HG03045 (cell line): ENCODE measurements at regions not wholly inside any gene's neighbourhood (a gene's known extent, or its start where the extent isn't known, plus 50 kb on each side); places are given as distances from the start of the nearest gene placed in this dataset.

Source experiments
- ATAC-seq: cut with Tn5 transposase; IDR thresholded peaks from one replicate; pipeline ENCODE4 v1.9.1; 2021; ENCODE audit warnings: mild to moderate bottlenecking, moderate library complexity; ENCODE audit not compliant: unreplicated experiment

DNA sequence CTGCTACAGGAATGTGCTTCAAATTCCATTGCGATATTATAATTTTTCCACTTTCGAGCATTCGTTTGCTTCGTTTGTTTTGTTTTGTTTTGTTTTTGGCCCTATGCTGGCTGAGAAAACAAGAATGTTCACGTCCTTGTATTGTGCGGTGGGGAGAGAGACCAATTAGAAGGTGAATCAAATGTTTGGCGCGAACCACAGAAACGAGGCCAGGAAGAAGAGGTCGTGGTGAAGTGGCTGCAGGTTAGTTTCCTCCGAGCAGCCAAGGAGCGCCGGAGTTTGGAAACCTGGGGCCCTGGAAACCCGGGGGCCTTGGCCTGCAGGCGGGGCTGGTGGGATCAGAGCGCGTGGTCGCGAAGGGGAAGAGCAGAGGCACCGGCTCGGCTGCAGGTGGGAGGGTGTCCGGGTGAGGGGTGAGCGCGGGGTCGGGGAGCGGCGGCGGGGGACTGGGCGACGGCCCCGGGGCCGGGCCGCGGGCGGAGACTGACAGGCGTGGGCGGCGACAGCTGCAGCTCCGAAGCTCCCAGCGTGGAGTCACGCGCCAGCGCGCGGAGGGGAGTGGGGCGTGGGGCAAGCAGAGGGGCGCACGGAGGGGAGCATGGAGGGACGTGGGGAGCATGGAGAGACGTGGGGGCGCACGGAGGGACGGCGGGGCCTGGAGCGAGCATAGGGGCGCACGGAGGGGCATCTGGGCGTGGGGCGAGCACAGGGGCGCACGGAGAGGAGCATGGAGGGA is 141.5 kb upstream of the PDE10A start:
- ATAC-seq = no peak

DNA sequence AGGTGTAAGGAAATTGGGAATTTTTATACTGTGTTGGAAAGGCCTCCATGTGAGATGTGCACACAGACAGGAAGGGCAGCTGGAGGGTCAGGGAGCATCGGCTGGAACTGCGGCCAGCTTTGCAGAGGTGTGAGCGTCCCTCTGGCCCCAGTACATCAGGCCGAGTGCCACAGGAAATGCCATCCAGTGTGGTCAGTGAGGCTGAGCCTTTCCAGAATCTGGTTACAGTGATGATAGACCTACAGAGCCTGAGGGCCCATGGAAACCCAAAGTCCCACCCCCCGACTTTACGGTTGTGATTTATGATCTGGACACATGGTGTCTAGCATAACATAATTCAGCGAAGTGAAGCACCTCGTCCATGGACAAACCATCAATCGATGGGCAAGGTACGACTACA is 137.3 kb upstream of the PDE10A start:
- no peak for ATAC-seq

DNA sequence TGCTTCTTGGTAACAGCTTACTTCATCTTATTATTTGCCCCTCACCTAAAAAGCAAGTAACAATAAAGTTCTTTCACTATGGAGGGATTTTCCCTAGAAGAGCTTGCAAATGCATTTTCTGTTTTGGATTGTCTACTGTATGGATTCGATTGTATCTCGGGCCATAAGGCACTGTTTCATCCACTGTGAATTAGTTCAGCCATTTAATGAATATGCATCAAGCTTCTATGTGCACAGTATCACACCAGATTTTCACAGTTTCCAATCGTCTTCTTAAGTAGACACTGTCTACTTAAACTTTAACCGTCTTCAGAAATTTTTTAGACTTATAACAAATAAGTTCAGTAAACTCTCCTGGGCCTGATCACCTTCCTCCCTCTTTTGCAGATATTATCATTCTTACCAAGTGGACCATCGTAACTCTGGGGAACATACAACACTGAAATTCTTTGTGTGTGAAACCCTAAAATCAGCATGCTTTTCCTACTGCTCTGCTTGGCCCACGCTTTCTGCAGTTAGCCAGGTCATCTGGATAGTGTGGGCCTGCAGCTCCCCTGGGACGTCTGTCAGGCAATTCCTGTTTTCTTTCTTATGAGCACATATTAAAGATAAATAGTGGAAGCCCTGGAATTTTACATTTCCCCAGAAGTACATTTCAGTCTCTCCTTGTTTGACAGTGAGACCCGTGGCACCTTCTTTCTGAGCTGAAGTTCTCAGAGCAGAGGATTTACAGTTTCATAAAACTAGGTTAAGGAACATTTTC is 136.5 kb upstream of the PDE10A start:
- ATAC-seq = no peak

DNA sequence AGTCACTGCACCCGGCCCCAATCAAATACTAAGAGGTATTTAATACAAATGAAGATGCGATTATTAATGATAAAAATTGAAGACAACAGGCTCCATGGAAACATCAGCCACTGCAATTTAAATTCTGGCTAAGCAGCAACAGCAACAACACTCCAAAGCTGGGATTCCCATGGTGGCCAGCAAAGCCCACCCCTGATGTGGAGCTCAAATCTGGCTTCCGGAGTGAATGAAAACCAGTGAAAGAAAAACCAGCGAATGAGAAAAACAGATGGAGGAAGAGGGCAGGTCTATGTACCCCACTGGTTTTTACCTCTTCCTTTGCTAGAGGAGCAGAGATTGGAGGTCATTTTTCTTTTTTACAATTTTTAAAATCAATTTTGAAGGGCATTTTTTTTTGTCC is 135.9 kb upstream of the PDE10A start:
- ATAC-seq = no peak

DNA sequence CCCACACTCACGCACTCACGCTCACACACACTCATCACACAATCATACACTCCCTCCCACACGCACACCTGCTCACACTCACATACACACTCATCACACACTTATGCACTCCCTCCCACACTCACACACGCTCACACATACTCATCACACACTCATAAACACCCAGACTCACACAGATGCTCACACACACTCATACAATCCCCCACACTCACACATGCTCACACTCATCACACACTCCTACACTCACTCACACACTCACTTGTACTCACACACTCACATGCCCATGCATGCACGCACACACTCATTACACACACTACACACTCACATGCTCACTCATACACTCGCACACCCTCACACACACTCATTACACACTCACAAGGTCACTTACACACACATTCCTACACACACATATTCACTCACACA is 131.1 kb upstream of the PDE10A start:
- ATAC-seq = no peak

DNA sequence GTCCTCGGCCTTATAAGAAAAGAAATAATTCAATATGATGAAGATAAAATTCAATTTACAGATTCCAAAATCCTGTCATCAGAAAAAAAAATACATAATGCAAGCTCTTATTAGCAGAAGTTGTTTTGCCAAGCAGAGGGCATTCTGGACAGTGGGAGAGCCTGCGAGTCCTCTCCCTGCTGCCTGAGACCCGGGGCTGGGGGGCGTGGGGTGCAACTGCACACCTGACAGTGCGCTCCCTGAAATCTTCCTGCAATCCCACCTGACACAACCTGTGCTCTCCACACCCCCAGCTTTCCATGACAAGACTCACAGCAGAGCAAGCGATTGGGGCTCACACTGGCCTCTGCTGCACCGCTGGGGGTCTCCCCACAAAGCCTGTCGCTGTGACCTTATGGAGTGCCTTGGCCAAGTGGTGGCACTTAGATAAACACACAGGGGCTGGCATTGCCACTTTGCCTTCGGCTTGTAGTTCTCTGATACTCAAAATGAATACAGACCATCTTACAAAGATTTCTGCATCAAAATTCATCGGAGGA is 130.3 kb upstream of the PDE10A start:
- ATAC-seq = no peak

DNA sequence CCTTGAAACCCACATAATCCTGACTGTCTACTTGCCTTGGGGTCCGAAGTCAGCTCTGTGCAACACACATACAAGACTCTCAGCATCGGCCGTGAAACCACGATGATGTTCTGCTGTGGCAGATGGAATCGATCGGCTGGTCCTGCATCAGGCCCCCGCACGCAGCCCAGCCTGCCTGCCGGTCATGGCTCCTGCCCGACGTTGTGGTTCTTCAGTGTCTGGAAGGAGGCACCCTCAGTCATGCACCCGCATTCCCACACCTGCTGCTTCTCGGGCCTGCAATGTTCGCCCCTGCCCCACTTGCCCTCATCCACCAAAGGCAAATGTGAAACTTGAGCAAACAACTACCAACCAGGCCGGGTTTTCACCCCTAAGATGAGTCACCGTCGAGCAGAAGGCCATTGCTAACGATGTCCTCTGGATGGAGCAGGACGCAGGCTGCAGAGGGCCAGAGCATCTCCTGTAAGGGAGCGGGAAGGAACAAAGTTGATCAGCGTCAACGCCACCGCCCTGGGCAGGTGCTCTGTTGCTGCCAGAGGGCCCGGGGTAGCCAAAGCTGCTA is 128.9 kb upstream of the PDE10A start:
- ATAC-seq = no peak

DNA sequence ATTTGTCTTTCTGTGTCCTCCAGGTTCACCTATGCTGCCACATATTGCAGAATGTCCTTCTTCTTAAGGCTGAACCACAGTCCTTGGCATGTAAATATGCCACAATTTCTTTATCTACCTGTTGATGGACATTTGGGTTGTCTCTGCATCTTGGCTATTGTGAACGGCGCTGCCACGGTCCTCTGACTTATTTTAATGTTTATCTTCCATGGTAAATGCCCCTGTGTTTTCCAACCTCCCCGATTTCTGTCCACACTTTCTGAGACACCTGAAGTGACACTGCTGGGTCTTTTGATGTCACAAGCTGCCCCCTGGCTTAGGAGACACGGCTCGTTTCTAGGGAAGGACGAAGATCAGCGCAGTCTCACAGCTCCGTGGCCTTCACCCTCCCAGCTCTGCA is 128.3 kb upstream of the PDE10A start:
- ATAC-seq = no peak

DNA sequence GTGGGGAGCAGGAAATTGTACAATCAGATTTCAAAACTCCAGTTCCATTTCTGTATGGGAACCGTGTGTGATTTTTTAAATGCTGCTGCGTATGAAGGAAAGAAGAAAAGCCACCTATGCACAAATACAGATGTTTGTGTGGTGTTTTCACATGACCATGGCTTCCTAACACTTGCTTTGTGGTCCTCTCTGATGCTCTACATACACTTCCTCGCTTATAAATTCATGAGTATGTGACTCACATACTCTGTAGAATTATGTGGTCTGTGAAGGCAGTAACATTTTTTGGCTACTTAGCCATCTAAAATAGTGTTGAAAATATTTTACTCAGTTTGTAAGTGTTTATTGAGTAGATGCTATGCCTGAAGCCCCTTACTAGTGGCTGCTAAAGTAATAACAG is 119.8 kb upstream of the PDE10A start:
- no peak for ATAC-seq

DNA sequence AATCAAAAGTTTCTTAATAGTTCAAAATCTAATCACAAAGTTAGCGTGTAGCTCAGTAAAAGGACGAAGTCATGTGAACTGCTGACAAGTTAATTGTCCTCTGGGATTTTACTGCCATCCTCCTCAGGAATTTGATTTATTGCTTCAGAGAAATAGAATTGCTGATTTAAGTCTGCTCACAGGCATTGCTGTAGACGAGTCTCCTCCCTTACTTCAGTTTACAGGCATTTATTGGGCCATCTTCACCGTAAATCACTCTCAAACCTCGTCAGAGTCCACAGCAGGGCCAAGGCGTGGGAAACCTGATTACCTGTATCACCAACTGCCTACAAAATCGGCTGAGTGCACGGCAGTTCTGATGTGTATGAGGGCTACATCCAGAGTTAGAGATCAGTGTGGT is 119.1 kb upstream of the PDE10A start:
- no peak for ATAC-seq

DNA sequence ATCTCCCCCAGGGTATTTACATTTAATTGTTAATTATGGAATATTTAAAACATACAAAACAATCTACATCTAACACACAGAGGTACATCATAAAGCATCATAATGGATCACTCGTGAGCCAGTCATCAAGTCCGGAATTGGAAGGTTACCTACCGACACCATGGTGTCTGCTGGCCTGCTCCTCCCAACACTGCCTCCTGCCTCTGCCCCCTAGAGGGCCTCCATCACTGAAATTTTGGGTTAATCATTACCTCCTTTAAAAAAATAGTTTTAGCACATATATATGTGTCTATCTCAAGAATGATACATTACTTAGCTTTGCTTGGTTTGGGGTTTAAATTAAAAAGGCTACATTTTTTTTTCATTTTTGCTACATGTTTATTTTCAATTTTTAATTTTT is 114.6 kb upstream of the PDE10A start:
- no peak for ATAC-seq

DNA sequence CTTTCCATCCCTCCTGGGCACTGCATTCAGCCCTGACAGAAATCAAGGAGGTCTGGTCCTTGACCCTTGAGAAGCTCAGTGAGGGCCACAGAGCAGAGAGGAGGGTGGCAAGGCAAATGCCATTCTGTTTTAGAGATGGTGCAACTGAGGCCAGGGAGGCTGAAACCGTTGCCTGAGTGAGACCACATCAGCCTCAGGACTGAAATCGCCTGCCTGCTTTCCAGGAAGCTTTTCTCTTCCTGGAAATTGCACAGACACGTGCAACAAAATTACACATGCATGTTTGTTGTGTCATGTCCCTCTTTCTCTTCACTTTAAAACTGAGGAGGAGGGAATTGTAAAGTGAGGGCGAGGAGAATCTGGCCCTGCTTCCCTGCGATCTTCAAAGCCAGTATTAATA is 113.7 kb upstream of the PDE10A start:
- no peak for ATAC-seq

DNA sequence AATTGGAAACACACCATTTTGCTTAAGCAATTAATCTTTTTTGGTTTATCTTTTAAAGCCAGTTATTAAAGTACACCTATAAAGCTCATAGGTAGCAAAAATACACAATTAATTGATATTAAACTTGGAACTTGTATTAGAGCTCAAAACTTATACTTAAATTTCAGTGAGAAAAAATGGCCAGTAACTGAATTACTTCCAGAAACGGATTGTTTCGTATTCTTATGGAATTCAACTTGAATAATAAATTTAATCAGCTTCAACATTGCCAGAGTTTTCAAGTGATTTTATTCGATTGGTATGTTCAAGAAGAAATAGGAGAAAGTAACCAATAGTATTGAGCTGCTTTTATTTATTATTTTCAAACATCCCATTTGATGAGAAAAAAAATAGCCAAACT is 112.7 kb upstream of the PDE10A start:
- ATAC-seq = no peak

DNA sequence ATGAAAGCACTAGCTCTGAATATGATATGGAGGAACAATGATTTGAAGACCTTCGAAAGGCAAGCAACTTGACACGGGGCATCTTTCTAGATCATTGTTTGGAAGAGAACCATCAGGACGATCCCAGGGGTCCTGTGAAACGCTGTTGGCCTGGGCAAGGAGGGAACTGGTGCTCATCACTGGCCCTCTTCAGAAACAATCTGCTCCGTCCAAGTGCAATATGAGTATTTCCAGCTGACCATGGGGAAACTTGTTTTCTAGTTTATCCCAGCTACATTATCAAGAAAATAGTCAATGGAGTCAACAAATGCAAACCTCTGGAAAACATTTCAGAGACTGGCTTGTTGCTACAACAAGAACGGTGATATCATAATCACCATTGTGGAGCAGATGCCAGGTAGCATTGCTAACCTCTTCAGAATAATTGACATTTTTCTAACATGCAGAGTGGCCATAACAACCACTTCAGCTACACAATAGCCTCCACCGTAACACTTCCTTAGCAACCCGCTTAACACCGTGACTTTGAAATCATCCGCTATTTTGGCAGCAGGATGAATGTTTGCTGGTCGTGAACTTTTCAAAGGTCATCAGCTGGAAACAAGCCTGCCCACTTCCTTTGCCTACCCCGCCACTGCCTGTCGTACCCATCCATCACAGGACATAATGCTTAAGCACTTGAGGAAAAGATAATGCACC is 112.0 kb upstream of the PDE10A start:
- no peak for ATAC-seq

DNA sequence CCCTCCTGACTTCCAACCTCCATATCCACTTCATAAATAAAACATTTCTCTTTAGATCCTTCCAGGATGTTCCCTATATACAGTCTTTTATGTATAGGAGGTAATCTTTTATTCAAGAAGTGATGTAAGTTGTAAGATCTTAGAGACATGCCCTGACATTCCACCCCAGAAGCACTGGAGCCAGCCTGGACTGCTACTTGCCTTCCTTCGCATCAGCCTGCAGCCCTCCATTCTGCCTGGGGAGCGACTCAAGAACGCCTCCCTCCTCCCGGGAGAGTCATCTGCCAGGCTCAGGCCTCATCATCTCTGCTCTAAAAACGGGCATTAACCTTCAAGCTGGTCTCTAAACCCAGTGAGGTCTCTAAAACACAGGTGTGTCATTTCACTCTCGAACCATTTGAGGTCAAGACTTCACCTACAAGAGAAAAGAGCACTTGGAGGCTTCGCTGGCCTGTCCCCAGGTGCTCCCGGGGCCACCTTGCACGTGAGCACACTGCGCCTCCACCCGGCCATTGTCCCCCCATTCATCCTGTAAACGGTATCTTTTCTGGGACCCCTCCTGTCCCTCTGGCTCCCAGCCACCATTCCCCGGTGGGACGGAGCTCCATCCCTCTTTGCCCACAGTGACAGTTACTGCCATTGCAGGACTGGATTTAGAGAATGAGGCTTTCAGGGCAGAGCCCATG is 107.5 kb upstream of the PDE10A start:
- ATAC-seq = no peak

DNA sequence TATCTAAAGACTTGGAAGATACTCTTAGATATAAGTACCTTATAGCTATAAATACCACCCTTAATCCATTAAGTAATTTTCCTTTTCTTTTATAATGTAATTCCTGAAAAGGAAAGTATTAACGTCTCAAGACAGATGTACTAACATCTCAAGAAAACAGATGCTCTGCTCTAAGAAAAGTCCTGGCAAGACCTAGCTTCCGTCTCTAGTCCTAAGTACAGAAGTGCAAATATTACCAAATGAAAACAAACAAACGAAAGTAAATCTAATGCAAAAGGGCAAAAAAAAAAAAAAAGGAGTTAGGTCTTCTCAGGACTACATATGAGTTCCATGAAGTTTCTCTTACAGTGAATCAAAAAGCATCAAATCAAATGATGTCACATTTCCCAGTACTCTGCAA is 106.8 kb upstream of the PDE10A start:
- ATAC-seq = no peak

DNA sequence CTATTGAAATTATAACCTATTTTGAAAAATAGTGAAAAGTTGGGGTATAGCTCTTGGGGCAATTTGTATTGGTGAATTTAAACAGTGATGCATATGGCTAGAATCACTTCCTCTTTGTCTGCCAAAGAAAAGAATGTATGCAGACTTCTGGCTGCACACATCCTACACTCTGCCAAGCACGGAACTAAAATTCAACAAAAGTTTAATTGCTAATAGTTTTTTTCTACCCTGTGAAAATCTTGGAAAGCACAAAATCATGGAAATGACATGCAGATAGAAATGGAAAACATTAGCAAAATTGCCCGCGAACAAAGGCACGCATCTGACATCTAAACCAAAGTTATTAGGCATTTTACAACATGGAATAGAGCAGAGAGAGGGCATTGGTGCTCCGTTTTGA is 106.4 kb upstream of the PDE10A start:
- no peak for ATAC-seq

DNA sequence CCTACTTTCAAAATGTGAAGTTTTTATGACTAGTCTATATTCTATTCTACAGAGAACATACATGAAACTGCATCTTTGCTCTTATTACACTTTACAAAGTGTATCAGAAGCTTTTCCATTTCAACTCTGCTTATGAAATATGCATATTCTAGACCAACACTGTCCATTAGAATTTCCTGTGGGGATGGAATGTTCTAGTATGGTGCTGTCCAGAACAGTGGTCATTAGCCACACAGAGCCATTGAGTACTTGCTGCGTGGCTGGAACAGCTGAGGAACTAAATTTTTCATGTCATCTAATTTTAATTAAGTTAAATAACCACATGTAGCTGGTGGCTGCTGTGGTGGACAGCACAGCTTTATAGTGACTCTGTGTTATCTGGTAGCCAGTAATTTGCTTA is 105.9 kb upstream of the PDE10A start:
- ATAC-seq = no peak

DNA sequence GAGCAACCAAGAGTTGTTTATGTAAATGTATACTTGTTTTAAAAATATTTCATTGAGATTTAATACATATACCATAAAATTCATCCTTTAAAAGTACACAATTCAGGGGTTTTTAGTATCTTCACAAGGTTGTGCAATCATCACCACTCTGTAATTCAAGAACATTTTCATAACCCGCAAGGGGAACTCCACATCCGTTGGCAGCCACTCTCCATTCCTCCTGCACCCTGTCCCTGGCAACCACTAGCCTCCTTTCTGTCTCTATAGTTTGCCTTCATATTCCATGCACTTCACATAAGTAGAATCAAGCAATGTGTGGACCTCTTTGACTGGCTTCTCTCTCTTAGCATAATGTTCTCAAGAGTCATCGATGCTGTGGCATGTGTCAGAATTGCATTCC is 104.2 kb upstream of the PDE10A start:
- no peak for ATAC-seq

DNA sequence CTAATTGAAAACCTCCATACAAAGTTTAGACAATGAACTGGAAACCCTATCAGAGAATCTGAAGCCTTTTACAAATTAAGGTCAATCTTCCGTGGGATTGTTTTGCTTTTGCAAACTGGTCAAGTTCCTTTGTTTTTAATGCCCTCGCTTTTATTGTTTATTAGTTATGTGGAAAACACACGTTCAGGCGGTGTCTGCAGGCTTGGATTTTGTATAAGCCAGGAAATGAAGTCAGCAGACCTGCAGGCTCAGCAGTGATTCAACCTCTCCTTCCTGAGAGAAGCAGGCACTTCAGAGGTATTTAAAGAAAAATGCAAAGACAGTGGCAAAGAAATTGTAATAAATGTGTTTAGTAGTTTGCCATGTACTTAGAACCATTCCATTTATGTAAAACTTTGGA is 103.4 kb upstream of the PDE10A start:
- ATAC-seq = no peak

DNA sequence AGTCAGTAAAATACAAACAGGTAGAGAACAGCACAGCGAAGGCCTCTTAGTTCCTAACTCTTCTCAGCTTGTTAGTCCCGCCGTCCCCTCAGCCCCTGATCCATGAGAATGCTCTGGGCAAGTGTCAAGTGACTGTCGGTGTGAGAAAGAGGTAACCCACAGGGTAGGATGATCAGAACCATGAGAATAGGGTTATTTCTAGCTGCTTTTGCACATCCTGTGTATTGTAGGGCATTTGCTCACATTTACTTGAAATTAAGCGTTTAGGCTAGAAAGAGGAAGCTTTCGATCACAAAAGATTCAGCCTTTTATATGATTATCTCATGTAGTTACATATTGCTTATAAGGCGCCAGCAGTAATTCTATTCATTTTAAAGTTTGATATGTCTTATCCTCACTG is 103.0 kb upstream of the PDE10A start:
- ATAC-seq = no peak
